Activated naive CD4-positive, alpha-beta T cell treated with anti-CD3 and anti-CD28 coated beads for 36 hours (primary cell): ENCODE measurements at regions not wholly inside any gene's neighbourhood (a gene's known extent, or its start where the extent isn't known, plus 50 kb on each side); places are given as distances from the start of the nearest gene placed in this dataset.

Experiments
- CTCF ChIA-PET: fragments of 350-600 bp; sonication (Branson Sonifier 250); formaldehyde crosslinking; loops from one replicate; lab custom pipeline; 2021; ENCODE audit warnings: antibody characterized with exemption; lab: Charles Lee
- DNase-seq: peaks from one replicate; pipeline ENCODE4 v3.0.0-alpha.2; 2020
- H3K27ac Mint-ChIP-seq: one replicate; pipeline ENCODE4 v1.8.0; 2021; ENCODE audit warnings: mild to moderate bottlenecking, mixed read lengths
- H3K27me3 Mint-ChIP-seq: one replicate; pipeline ENCODE4 v1.8.0; 2021; ENCODE audit warnings: low read depth, mixed read lengths
- H3K36me3 Mint-ChIP-seq: one replicate; pipeline ENCODE4 v1.8.0; 2021; ENCODE audit warnings: low read depth, mixed read lengths
- H3K4me1 Mint-ChIP-seq: one replicate; pipeline ENCODE4 v1.8.0; 2021; ENCODE audit warnings: low read depth, mixed read lengths
- H3K4me3 Mint-ChIP-seq: one replicate; pipeline ENCODE4 v1.8.0; 2021; ENCODE audit warnings: mild to moderate bottlenecking, moderate library complexity, mixed read lengths
- H3K9me3 Mint-ChIP-seq: one replicate; pipeline ENCODE4 v1.8.0; 2021; ENCODE audit warnings: mixed read lengths
- intact Hi-C: fragments of 100-400 bp; cut with micrococcal nuclease; formaldehyde crosslinking; loops from one replicate; pipeline ENCODE4 v1.15.1; 2023

- no peak for DNase-seq
- Mint-ChIP-seq H3K27me3 (no peaks in the 10 kb centered on the region), H3K4me3 (no peak overlapping the region), H3K4me1 (no peaks in the 10 kb centered on the region), H3K9me3 (no peaks in the 10 kb centered on the region), H3K27ac (no peak overlapping the region), H3K36me3 (no peaks in the 10 kb centered on the region)
- intact Hi-C loops, result no loop called here
- CTCF ChIA-PET, result no interaction called here
These were observed 95.8 kb downstream of the BDNF start for GRCh38 chr11:27604416-27604815.

- Mint-ChIP-seq H3K27ac (no peak overlapping the region), H3K36me3 (no peaks in the 10 kb centered on the region), H3K9me3 (no peaks in the 10 kb centered on the region), H3K4me1 (no peaks in the 10 kb centered on the region), H3K27me3 (no peaks in the 10 kb centered on the region), H3K4me3 (no peak overlapping the region)
- no peak for DNase-seq
- CTCF ChIA-PET, result no interaction called here
- intact Hi-C loops, result no loop called here
These were observed 96.8 kb downstream of the BDNF start for GRCh38 chr11:27603376-27603990.

- Mint-ChIP-seq H3K36me3 (peaks cover 7% of the 10 kb centered on the region), H3K9me3 (no peaks in the 10 kb centered on the region), H3K4me1 (no peaks in the 10 kb centered on the region), H3K4me3 (no peak overlapping the region), H3K27me3 (no peaks in the 10 kb centered on the region), H3K27ac (no peak overlapping the region)
- intact Hi-C loops, result no loop called here
- DNase-seq, result no peak
- CTCF ChIA-PET, result no interaction called here
These were observed 94.1 kb upstream of the LIN7C start for GRCh38 chr11:27600656-27601055.

- H3K4me3 Mint-ChIP-seq, result no peak overlapping the region
- intact Hi-C loops, result no loop called here
- no peaks in the 10 kb centered on the region for H3K27me3 Mint-ChIP-seq
- no peaks in the 10 kb centered on the region for H3K4me1 Mint-ChIP-seq
- no peak overlapping the region for H3K27ac Mint-ChIP-seq
- CTCF ChIA-PET, result interaction anchor here (0.6 kb wide), 1 partner anchor 103 kb away, joined by 3 read pairs; no protein-coding TSS in a partner anchor
- DNase-seq, result no peak
- peaks cover 12% of the 10 kb centered on the region for H3K36me3 Mint-ChIP-seq
- H3K9me3 Mint-ChIP-seq, result no peaks in the 10 kb centered on the region
These were observed 92.6 kb upstream of the LIN7C start for GRCh38 chr11:27599217-27599616.

GRCh38 chr11:27596802-27597201, 90.2 kb upstream of the LIN7C start:
- Mint-ChIP-seq H3K9me3 (no peaks in the 10 kb centered on the region), H3K4me3 (no peak overlapping the region), H3K36me3 (peaks cover 12% of the 10 kb centered on the region), H3K4me1 (no peaks in the 10 kb centered on the region), H3K27ac (no peak overlapping the region), H3K27me3 (no peaks in the 10 kb centered on the region)
- DNase-seq, result no peak
- intact Hi-C loops, result no loop called here
- CTCF ChIA-PET, result no interaction called here

GRCh38 chr11:27596388-27596787, 89.8 kb upstream of the LIN7C start:
- H3K9me3 Mint-ChIP-seq, result no peaks in the 10 kb centered on the region
- no peak overlapping the region for H3K27ac Mint-ChIP-seq
- no peaks in the 10 kb centered on the region for H3K27me3 Mint-ChIP-seq
- intact Hi-C loops, result no loop called here
- peaks cover 12% of the 10 kb centered on the region for H3K36me3 Mint-ChIP-seq
- no peaks in the 10 kb centered on the region for H3K4me1 Mint-ChIP-seq
- CTCF ChIA-PET, result no interaction called here
- no peak overlapping the region for H3K4me3 Mint-ChIP-seq
- no peak for DNase-seq

GRCh38 chr11:27592098-27592780, 85.7 kb upstream of the LIN7C start:
- CTCF ChIA-PET, result no interaction called here
- no peak for DNase-seq
- intact Hi-C loops, result no loop called here
- no peaks in the 10 kb centered on the region for H3K9me3 Mint-ChIP-seq
- peaks cover 12% of the 10 kb centered on the region for H3K36me3 Mint-ChIP-seq
- no peak overlapping the region for H3K27ac Mint-ChIP-seq
- no peaks in the 10 kb centered on the region for H3K27me3 Mint-ChIP-seq
- H3K4me3 Mint-ChIP-seq, result no peak overlapping the region
- H3K4me1 Mint-ChIP-seq, result no peaks in the 10 kb centered on the region

- intact Hi-C loops, result no loop called here
- H3K4me3 Mint-ChIP-seq, result no peak overlapping the region
- H3K4me1 Mint-ChIP-seq, result no peaks in the 10 kb centered on the region
- H3K27me3 Mint-ChIP-seq, result no peaks in the 10 kb centered on the region
- CTCF ChIA-PET, result interaction anchor here (1.4 kb wide), 1 partner anchor 38 kb away, joined by 5 read pairs; no protein-coding TSS in a partner anchor
- H3K27ac Mint-ChIP-seq, result no peak overlapping the region
- no peak for DNase-seq
- peaks cover 6% of the 10 kb centered on the region for H3K36me3 Mint-ChIP-seq
- H3K9me3 Mint-ChIP-seq, result no peaks in the 10 kb centered on the region
These were observed 76.1 kb upstream of the LIN7C start for GRCh38 chr11:27582621-27583020.

- H3K4me1 Mint-ChIP-seq, result no peaks in the 10 kb centered on the region
- intact Hi-C loops, result no loop called here
- DNase-seq, result no peak
- CTCF ChIA-PET, result no interaction called here
- no peak overlapping the region for H3K27ac Mint-ChIP-seq
- no peaks in the 10 kb centered on the region for H3K27me3 Mint-ChIP-seq
- no peaks in the 10 kb centered on the region for H3K36me3 Mint-ChIP-seq
- no peaks in the 10 kb centered on the region for H3K9me3 Mint-ChIP-seq
- H3K4me3 Mint-ChIP-seq, result no peak overlapping the region
These were observed 67.8 kb upstream of the LIN7C start for GRCh38 chr11:27574342-27574741.

- H3K4me1 Mint-ChIP-seq, result no peaks in the 10 kb centered on the region
- no peaks in the 10 kb centered on the region for H3K36me3 Mint-ChIP-seq
- H3K27me3 Mint-ChIP-seq, result no peaks in the 10 kb centered on the region
- no peak for DNase-seq
- intact Hi-C loops, result no loop called here
- no peak overlapping the region for H3K4me3 Mint-ChIP-seq
- no peak overlapping the region for H3K27ac Mint-ChIP-seq
- CTCF ChIA-PET, result no interaction called here
- no peaks in the 10 kb centered on the region for H3K9me3 Mint-ChIP-seq
These were observed 66.5 kb upstream of the LIN7C start for GRCh38 chr11:27573024-27573423.

GRCh38 chr11:27571154-27571810, 64.7 kb upstream of the LIN7C start:
- Mint-ChIP-seq H3K36me3 (no peaks in the 10 kb centered on the region), H3K4me1 (no peaks in the 10 kb centered on the region), H3K9me3 (no peaks in the 10 kb centered on the region), H3K4me3 (no peak overlapping the region), H3K27ac (no peak overlapping the region), H3K27me3 (no peaks in the 10 kb centered on the region)
- intact Hi-C loops, result no loop called here
- DNase-seq, result no peak
- CTCF ChIA-PET, result no interaction called here

- H3K4me3 Mint-ChIP-seq, result no peak overlapping the region
- intact Hi-C loops, result no loop called here
- no peaks in the 10 kb centered on the region for H3K36me3 Mint-ChIP-seq
- no peak overlapping the region for H3K27ac Mint-ChIP-seq
- DNase-seq, result no peak
- no peaks in the 10 kb centered on the region for H3K4me1 Mint-ChIP-seq
- CTCF ChIA-PET, result no interaction called here
- no peaks in the 10 kb centered on the region for H3K27me3 Mint-ChIP-seq
- no peaks in the 10 kb centered on the region for H3K9me3 Mint-ChIP-seq
These were observed 64.0 kb upstream of the LIN7C start for GRCh38 chr11:27570542-27570941.

GRCh38 chr11:27563641-27564040, 57.1 kb upstream of the LIN7C start:
- CTCF ChIA-PET, result interaction anchor here (0.7 kb wide), 1 partner anchor 1932 kb away, joined by 3 read pairs; no protein-coding TSS in a partner anchor

More at GRCh38 chr11:27563641-27564040, 57.1 kb upstream of the LIN7C start:
- H3K4me3 Mint-ChIP-seq, result no peak overlapping the region
- intact Hi-C loops, result no loop called here
- H3K4me1 Mint-ChIP-seq, result no peaks in the 10 kb centered on the region
- H3K9me3 Mint-ChIP-seq, result no peaks in the 10 kb centered on the region
- no peak for DNase-seq
- no peaks in the 10 kb centered on the region for H3K36me3 Mint-ChIP-seq
- H3K27me3 Mint-ChIP-seq, result no peaks in the 10 kb centered on the region
- H3K27ac Mint-ChIP-seq, result no peak overlapping the region
